Endothelial cell of umbilical vein (primary cell): ENCODE measurements at regions not wholly inside any gene's neighbourhood (a gene's known extent, or its start where the extent isn't known, plus 50 kb on each side); places are given as distances from the start of the nearest gene placed in this dataset.

Source experiments
- BruUV-seq: library from RNA; stranded (reverse); fragments of 400-500 nt; replicated peaks from 2 replicates; lab custom pipeline; 2021; lab: Mats Ljungman, UMichigan
- CTCF ChIA-PET: fragments of 300-600, 350-600 bp; sonication (Branson Sonifier 250); formaldehyde crosslinking; loops from one replicate; lab custom pipeline; 2021; ENCODE audit warnings: antibody characterized with exemption, inconsistent platforms; lab: Charles Lee
- POLR2A ChIA-PET: fragments of 300-600, 350-600 bp; sonication (Branson Sonifier 250); formaldehyde crosslinking; loops from one replicate; lab custom pipeline; 2021; ENCODE audit warnings: antibody characterized with exemption, inconsistent platforms; lab: Charles Lee
- DNase-seq: peaks from one replicate; pipeline ENCODE4 v3.0.0-alpha.2; 2011; ENCODE audit warnings: low read depth, low spot score
- FAIRE-seq: peaks from 2 replicates; lab custom pipeline; 2011; peaks lifted over from hg19 to GRCh38; lab: Jason Lieb, UNC
- H2AFZ ChIP-seq: 2 replicates; pipeline ENCODE4 v1.6.0; 2012; ENCODE audit warnings: low read depth, low read length, control low read depth, inconsistent platforms
- H3K27ac ChIP-seq: 2 replicates; pipeline ENCODE4 v1.5.1; 2011; ENCODE audit warnings: low read depth, mild to moderate bottlenecking, control low read depth, low read length, moderate library complexity; ENCODE audit not compliant: insufficient read depth
- H3K27me3 ChIP-seq, 2 experiments: 2 replicates each; pipeline versions ENCODE4 v1.6.0 to v1.6.1; 2011; ENCODE audit warnings: low read length in 2 of 2, mixed read lengths in 1 of 2; ENCODE audit not compliant: control insufficient read depth in 2 of 2, insufficient read depth in 2 of 2
- H3K36me3 ChIP-seq, 2 experiments: 2 replicates in 1 of 2; 3 replicates in 1 of 2; pipeline ENCODE4 v1.5.1; 2011; ENCODE audit warnings: low read length in 2 of 2, mild to moderate bottlenecking in 1 of 2, moderate library complexity in 1 of 2; ENCODE audit not compliant: control insufficient read depth in 2 of 2, insufficient read depth in 2 of 2; ENCODE audit errors: extremely low read depth in 1 of 2
- H3K4me1 ChIP-seq: 3 replicates; pipeline ENCODE4 v1.5.1; 2011; ENCODE audit warnings: mild to moderate bottlenecking, low read length; ENCODE audit not compliant: control insufficient read depth, insufficient read depth; ENCODE audit errors: extremely low read depth
- H3K4me2 ChIP-seq: 2 replicates; pipeline ENCODE4 v1.6.1; 2011; ENCODE audit warnings: low read length, control low read depth, mixed read lengths; ENCODE audit not compliant: insufficient read depth
- H3K4me3 ChIP-seq, 3 experiments: fragments of 200-600 bp in 1 of 3; sonication (generic), shearing (Covaris generic) in 1 of 3; replicated peaks in 1 of 3; 2 replicates each; pipeline ENCODE4 v1.5.1; 2011 to 2016; ENCODE audit warnings: control low read depth in 3 of 3, low read length in 3 of 3, mild to moderate bottlenecking in 2 of 3, inconsistent platforms in 1 of 3, low read depth in 1 of 3, moderate library complexity in 1 of 3; ENCODE audit not compliant: insufficient read depth in 1 of 3
- H3K79me2 ChIP-seq: 2 replicates; pipeline ENCODE4 v1.6.0; 2012; ENCODE audit warnings: low read length, inconsistent platforms; ENCODE audit not compliant: control insufficient read depth, insufficient read depth
- H3K9ac ChIP-seq: replicated peaks from 2 replicates; pipeline ENCODE3; 2011; ENCODE audit warnings: low read length, control low read depth; ENCODE audit not compliant: insufficient read depth; ENCODE audit errors: extremely low read depth
- H3K9me1 ChIP-seq: replicated peaks from 3 replicates; pipeline ENCODE4 v1.6.0; 2011; ENCODE audit warnings: mild to moderate bottlenecking, low read length; ENCODE audit not compliant: control insufficient read depth, insufficient read depth; ENCODE audit errors: extremely low read depth
- H3K9me3 ChIP-seq: replicated peaks from 2 replicates; pipeline ENCODE4 v1.5.1; 2012; ENCODE audit warnings: low read length, inconsistent platforms; ENCODE audit not compliant: control insufficient read depth, insufficient read depth
- H4K20me1 ChIP-seq: replicated peaks from 2 replicates; pipeline ENCODE3; 2011; ENCODE audit warnings: mild to moderate bottlenecking, low read length; ENCODE audit not compliant: control insufficient read depth, insufficient read depth; ENCODE audit errors: extremely low read depth
- EZH2 ChIP-seq: IDR thresholded peaks from 2 replicates; pipeline ENCODE4 v1.6.1; 2012; ENCODE audit warnings: borderline replicate concordance, low read depth, mild to moderate bottlenecking, moderate library complexity, low read length, inconsistent platforms; ENCODE audit not compliant: severe bottlenecking
- FOS ChIP-seq: IDR thresholded peaks from 2 replicates; pipeline ENCODE4 v1.6.1; 2011; ENCODE audit warnings: mild to moderate bottlenecking, low read length, moderate library complexity, borderline replicate concordance; ENCODE audit not compliant: insufficient read depth
- GATA2 ChIP-seq: IDR thresholded peaks from 2 replicates; pipeline ENCODE4 v1.7.0; 2011; ENCODE audit warnings: low read depth, mild to moderate bottlenecking, moderate library complexity, mixed read lengths, low read length; ENCODE audit not compliant: insufficient read length, insufficient read depth
- JUN ChIP-seq: IDR thresholded peaks from 2 replicates; pipeline ENCODE4 v1.6.1; 2011; ENCODE audit warnings: borderline replicate concordance, low read depth; ENCODE audit not compliant: insufficient read length, insufficient read depth
- MYC ChIP-seq: IDR thresholded peaks from one replicate; pipeline ENCODE4 v1.6.1; 2011; ENCODE audit warnings: mild to moderate bottlenecking, low read depth, low read length
- POLR2A ChIP-seq: IDR thresholded peaks from 2 replicates; pipeline ENCODE4 v1.6.1; 2012; ENCODE audit warnings: low read depth, mild to moderate bottlenecking, control low read depth, low read length
- POLR2AphosphoS5 ChIP-seq: IDR thresholded peaks from 2 replicates; pipeline ENCODE4 v1.6.1; 2012; ENCODE audit warnings: low read depth, mild to moderate bottlenecking, control low read depth, low read length, moderate library complexity; ENCODE audit not compliant: insufficient read depth
- dilution Hi-C: fragments of 300-500 bp; cut with MboI; formaldehyde crosslinking; loops from one replicate; pipeline ENCODE4 v1.15.0; 2019; ENCODE audit warnings: low sequenced_read_pairs; ENCODE audit not compliant: extremely low pct_ligation_motif_present
- intact Hi-C: fragments of 100-400 bp; cut with micrococcal nuclease; formaldehyde crosslinking; loops from one replicate; pipeline ENCODE4 v1.10.0; 2022
- TF ChIP-seq, protein P1 (sequence below), 2 donors: IDR thresholded peaks; 1 replicate in 1 of 2; 2 replicates in 1 of 2; pipeline ENCODE4 v1.5.1; 2011; ENCODE audit warnings: low read length in 2 of 2, mild to moderate bottlenecking in 2 of 2, moderate library complexity in 2 of 2, control low read depth in 1 of 2, inconsistent platforms in 1 of 2, low read depth in 1 of 2; ENCODE audit not compliant: insufficient read depth in 1 of 2; ENCODE audit errors: extremely low read depth in 1 of 2
- TF ChIP-seq, protein P2 (sequence below): IDR thresholded peaks from 2 replicates; pipeline ENCODE4 v1.6.1; 2011; ENCODE audit not compliant: insufficient read depth, insufficient read length

DNA sequence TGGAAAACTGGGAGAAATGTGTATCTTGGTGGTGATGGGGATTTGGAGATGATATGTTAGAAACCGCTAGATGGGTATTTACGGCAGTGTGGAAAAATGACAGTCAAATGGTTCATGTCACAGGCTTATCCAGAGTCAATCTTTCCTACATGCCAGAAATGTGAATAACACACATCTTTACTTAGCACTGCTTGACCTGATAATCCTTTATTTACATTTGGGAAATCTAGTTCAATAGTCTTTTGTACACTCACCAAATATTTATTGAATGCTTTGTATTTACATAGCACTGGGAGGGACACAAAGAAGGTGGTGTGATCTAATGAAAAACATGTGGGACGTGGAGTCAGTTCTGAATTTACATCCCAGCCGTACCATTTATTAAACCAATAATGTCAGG is 208.2 kb downstream of the DIO2 start:
- FAIRE-seq, result no peak
- no peak overlapping the region for H3K4me3 ChIP-seq
- intact Hi-C loops (no loop called here), dilution Hi-C loops (no loop called here)
- ChIA-PET CTCF (no interaction called here), POLR2A (no interaction called here)
- no peak overlapping the region for H3K9ac ChIP-seq
- H3K9me1 ChIP-seq, result no peaks in the 10 kb centered on the region
- H4K20me1 ChIP-seq, result no peaks in the 10 kb centered on the region
- DNase-seq, result no peak
- no TSS peak for BruUV-seq
- peaks cover 2% of the 10 kb centered on the region for H3K9me3 ChIP-seq
- no peaks in the 10 kb centered on the region for H3K36me3 ChIP-seq
- no peak overlapping the region for H2AFZ ChIP-seq
- no peak overlapping the region for H3K4me2 ChIP-seq
- H3K27ac ChIP-seq, result no peak overlapping the region
- H3K27me3 ChIP-seq, result no peaks in the 10 kb centered on the region
- TF ChIP-seq GATA2 (no peak), MYC (no peak), JUN (no peak), POLR2A (no peak)
- TF ChIP-seq, protein P1, sequence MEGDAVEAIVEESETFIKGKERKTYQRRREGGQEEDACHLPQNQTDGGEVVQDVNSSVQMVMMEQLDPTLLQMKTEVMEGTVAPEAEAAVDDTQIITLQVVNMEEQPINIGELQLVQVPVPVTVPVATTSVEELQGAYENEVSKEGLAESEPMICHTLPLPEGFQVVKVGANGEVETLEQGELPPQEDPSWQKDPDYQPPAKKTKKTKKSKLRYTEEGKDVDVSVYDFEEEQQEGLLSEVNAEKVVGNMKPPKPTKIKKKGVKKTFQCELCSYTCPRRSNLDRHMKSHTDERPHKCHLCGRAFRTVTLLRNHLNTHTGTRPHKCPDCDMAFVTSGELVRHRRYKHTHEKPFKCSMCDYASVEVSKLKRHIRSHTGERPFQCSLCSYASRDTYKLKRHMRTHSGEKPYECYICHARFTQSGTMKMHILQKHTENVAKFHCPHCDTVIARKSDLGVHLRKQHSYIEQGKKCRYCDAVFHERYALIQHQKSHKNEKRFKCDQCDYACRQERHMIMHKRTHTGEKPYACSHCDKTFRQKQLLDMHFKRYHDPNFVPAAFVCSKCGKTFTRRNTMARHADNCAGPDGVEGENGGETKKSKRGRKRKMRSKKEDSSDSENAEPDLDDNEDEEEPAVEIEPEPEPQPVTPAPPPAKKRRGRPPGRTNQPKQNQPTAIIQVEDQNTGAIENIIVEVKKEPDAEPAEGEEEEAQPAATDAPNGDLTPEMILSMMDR (IDR thresholded peaks at IDR 0.05; ENCODE audit: extremely low read depth in 1 of 2, insufficient read depth in 1 of 2, low read depth in 1 of 2, low read length in 2 of 2), result no peak
- H3K4me1 ChIP-seq, result no peaks in the 10 kb centered on the region
- H3K79me2 ChIP-seq, result no peaks in the 10 kb centered on the region

DNA sequence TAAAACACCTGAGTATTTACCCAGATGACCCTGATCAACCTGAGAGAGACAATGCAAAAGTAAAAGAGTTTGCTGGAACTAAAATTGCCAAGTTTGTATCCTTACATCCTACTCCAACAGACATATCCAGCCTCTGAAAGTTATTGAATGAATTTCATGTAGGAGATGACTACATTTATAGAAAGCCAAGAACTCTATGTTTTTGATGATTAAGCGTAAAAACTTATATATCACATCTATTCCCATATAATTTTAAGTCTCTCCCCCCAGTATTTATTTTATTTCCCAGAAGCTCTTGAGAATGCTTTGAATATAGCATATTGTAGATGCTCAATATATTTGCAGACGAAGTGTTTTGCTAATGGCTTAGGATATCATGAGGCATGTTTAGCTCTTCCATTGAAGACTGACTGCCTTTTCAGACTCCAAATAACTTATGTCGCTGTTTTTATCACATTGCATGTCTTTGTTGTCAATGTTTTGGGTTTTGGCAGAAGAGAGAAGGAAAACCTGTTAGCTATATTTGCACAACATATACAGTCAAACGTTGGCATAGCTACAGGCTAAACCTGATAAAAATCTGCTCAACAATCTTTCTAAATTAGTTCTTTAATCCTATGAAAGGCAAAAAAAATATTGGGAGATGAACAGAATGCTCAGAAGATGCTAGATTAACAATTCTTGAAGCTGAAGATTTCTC is 213.6 kb downstream of the DIO2 start:
- no TSS peak for BruUV-seq
- no peak overlapping the region for H3K27ac ChIP-seq
- ChIA-PET POLR2A (no interaction called here), CTCF (interaction anchor here (1.6 kb wide), 1 partner anchor 10 kb away, joined by 3 read pairs; no protein-coding TSS in a partner anchor)
- H3K27me3 ChIP-seq, result no peaks in the 10 kb centered on the region
- dilution Hi-C loops (no loop called here), intact Hi-C loops (no loop called here)
- no peak overlapping the region for H3K4me3 ChIP-seq
- peaks cover 2% of the 10 kb centered on the region for H3K9me3 ChIP-seq
- TF ChIP-seq JUN, result no peak
- no peak for TF ChIP-seq POLR2AphosphoS5
- no peak for TF ChIP-seq EZH2
- TF ChIP-seq, protein P2, sequence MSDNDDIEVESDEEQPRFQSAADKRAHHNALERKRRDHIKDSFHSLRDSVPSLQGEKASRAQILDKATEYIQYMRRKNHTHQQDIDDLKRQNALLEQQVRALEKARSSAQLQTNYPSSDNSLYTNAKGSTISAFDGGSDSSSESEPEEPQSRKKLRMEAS, result no peak
- TF ChIP-seq MYC, result no peak
- TF ChIP-seq POLR2A, result no peak
- no peak for TF ChIP-seq FOS
- TF ChIP-seq, protein P1 (IDR thresholded peaks at IDR 0.05; ENCODE audit: extremely low read depth in 1 of 2, insufficient read depth in 1 of 2, low read depth in 1 of 2, low read length in 2 of 2), result no peak
- no peak for TF ChIP-seq GATA2
- H3K9ac ChIP-seq, result no peak overlapping the region
- no peaks in the 10 kb centered on the region for H4K20me1 ChIP-seq
- no peaks in the 10 kb centered on the region for H3K79me2 ChIP-seq
- H3K9me1 ChIP-seq, result no peaks in the 10 kb centered on the region
- H2AFZ ChIP-seq, result no peak overlapping the region
- DNase-seq (no peak), FAIRE-seq (no peak)
- H3K36me3 ChIP-seq, result no peaks in the 10 kb centered on the region
- H3K4me1 ChIP-seq, result no peaks in the 10 kb centered on the region
- H3K4me2 ChIP-seq, result no peak overlapping the region
